OCI-LY3 (cell line): ENCODE measurements at regions not wholly inside any gene's neighbourhood (a gene's known extent, or its start where the extent isn't known, plus 50 kb on each side); places are given as distances from the start of the nearest gene placed in this dataset.

ENCODE experiments used
- EZH2phosphoT487 ChIP-seq: fragments of 200-600 bp; shearing (Covaris generic); IDR thresholded peaks from 2 replicates; pipeline ENCODE4 v1.6.1; 2018; ENCODE audit warnings: antibody characterized with exemption, mixed run types, low read depth
- TF ChIP-seq, protein P1 (sequence below): fragments of 200-600, 300-600 bp; sonication (generic); IDR thresholded peaks from 2 replicates; pipeline ENCODE4 v1.5.1; 2014; ENCODE audit warnings: antibody characterized with exemption, low read length, low read depth

DNA sequence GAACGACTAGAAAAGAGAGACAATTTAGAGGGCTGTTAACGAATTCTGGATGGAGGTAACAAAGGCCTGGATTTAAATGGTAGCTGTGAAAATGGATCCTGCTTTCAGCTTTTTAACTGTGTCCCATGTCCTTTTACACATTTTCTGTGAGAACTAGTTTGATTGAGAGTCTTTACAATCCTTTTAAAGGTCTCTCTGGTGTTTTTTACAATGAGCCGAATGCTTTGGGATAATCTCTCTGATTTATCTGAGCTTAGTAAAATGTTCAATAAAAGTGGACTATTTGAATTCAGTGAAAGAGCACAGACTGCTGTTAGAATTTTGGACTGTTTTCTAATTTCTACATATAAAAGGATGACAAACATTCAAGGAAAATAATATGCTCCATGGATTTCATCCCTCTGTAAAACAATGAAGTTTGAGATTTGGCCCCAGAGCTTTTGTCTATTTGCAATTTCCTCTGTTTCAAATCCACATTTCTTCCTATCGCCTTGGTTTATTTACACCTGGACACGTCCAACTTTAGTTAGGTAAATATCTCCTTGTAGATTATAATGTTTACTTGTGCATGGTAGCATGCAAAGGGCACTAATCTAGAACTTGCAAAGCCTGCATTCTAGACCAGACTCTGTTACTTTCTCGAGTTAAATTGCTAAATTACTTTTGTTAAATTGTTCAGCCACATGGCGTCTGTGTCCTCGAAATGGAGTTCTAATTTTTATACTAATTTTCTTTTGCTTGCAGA is 871.0 kb upstream of the CITED2 start:
- TF ChIP-seq, protein P1, sequence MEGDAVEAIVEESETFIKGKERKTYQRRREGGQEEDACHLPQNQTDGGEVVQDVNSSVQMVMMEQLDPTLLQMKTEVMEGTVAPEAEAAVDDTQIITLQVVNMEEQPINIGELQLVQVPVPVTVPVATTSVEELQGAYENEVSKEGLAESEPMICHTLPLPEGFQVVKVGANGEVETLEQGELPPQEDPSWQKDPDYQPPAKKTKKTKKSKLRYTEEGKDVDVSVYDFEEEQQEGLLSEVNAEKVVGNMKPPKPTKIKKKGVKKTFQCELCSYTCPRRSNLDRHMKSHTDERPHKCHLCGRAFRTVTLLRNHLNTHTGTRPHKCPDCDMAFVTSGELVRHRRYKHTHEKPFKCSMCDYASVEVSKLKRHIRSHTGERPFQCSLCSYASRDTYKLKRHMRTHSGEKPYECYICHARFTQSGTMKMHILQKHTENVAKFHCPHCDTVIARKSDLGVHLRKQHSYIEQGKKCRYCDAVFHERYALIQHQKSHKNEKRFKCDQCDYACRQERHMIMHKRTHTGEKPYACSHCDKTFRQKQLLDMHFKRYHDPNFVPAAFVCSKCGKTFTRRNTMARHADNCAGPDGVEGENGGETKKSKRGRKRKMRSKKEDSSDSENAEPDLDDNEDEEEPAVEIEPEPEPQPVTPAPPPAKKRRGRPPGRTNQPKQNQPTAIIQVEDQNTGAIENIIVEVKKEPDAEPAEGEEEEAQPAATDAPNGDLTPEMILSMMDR, result no peak
- TF ChIP-seq EZH2phosphoT487, result no peak
